WTC11 (cell line): ENCODE measurements at regions not wholly inside any gene's neighbourhood (a gene's known extent, or its start where the extent isn't known, plus 50 kb on each side); places are given as distances from the start of the nearest gene placed in this dataset.

Experiments
- ATAC-seq: fragments of 200-7000 bp; cut with Tn5 transposase; 2 replicates; pipeline ENCODE4 v1.10.0; 2021; ENCODE audit warnings: mild to moderate bottlenecking, moderate library complexity
- CTCF ChIA-PET: fragments of 300-600 bp; sonication (Branson Sonifier 250); formaldehyde crosslinking; loops from one replicate; lab custom pipeline; 2021; ENCODE audit warnings: antibody characterized with exemption; lab: Charles Lee
- POLR2A ChIA-PET: fragments of 350-600 bp; sonication (Branson Sonifier 250); formaldehyde crosslinking; loops from one replicate; lab custom pipeline; 2021; ENCODE audit warnings: antibody characterized with exemption; lab: Charles Lee
- DNase-seq: peaks from one replicate; pipeline ENCODE4 v3.0.0; 2021; ENCODE audit warnings: low spot score
- H3K27ac Mint-ChIP-seq: 2 replicates; pipeline ENCODE4 v1.8.0; 2021; ENCODE audit warnings: mixed read lengths
- H3K27me3 Mint-ChIP-seq: 2 replicates; pipeline ENCODE4 v1.8.0; 2021; ENCODE audit warnings: low read depth, mild to moderate bottlenecking, moderate library complexity, mixed read lengths
- H3K36me3 Mint-ChIP-seq: 2 replicates; pipeline ENCODE4 v1.8.0; 2021; ENCODE audit warnings: mixed read lengths
- H3K4me1 Mint-ChIP-seq: 2 replicates; pipeline ENCODE4 v1.8.0; 2022; ENCODE audit warnings: mixed read lengths
- H3K4me3 Mint-ChIP-seq: 2 replicates; pipeline ENCODE4 v1.8.0; 2021; ENCODE audit warnings: mild to moderate bottlenecking, moderate library complexity, mixed read lengths
- H3K9me3 Mint-ChIP-seq: 2 replicates; pipeline ENCODE4 v1.8.0; 2021; ENCODE audit warnings: mixed read lengths
- CBFB ChIP-seq: sonication (generic); formaldehyde crosslinking; IDR thresholded peaks from 2 replicates; pipeline ENCODE4 v1.8.1; 2022; ENCODE audit warnings: mild to moderate bottlenecking, low read depth, missing genetic modification reagents
- JAZF1 ChIP-seq: fragments of 250-450 bp; sonication (Bioruptor Pico); IDR thresholded peaks from 2 replicates; pipeline ENCODE4 v1.9.0; 2021; ENCODE audit warnings: moderate library complexity, mild to moderate bottlenecking, inconsistent platforms
- NFYB ChIP-seq: sonication (generic); formaldehyde crosslinking; conservative IDR thresholded peaks from 2 replicates; pipeline ENCODE4 v1.8.0; 2022; ENCODE audit warnings: low read depth, missing genetic modification reagents
- PREB ChIP-seq: sonication (generic); formaldehyde crosslinking; IDR thresholded peaks from 2 replicates; pipeline ENCODE4 v1.8.1; 2022; ENCODE audit warnings: mild to moderate bottlenecking, missing genetic modification reagents, moderate library complexity, borderline replicate concordance
- SP1 ChIP-seq: sonication (generic); formaldehyde crosslinking; conservative IDR thresholded peaks from 2 replicates; pipeline ENCODE4 v1.8.1; 2022; ENCODE audit warnings: missing genetic modification reagents
- ZBTB21 ChIP-seq: sonication (generic); formaldehyde crosslinking; IDR thresholded peaks from 2 replicates; pipeline ENCODE4 v1.8.1; 2023; ENCODE audit warnings: mild to moderate bottlenecking, missing genetic modification reagents, borderline replicate concordance
- ZMAT4 ChIP-seq: fragments of 250-450 bp; sonication (Bioruptor Pico); IDR thresholded peaks from 2 replicates; pipeline ENCODE4 v1.9.0; 2021; ENCODE audit warnings: mild to moderate bottlenecking
- ZNF317 ChIP-seq: sonication (generic); formaldehyde crosslinking; IDR thresholded peaks from 2 replicates; pipeline ENCODE4 v1.8.1; 2023; ENCODE audit warnings: low read depth, mild to moderate bottlenecking, moderate library complexity, missing genetic modification reagents, borderline replicate concordance
- ZNF396 ChIP-seq: fragments of 250-450 bp; sonication (Bioruptor Pico); IDR thresholded peaks from 2 replicates; pipeline ENCODE4 v1.8.0; 2021; ENCODE audit warnings: mild to moderate bottlenecking, moderate library complexity, borderline replicate concordance
- ZNF423 ChIP-seq: fragments of 250-450 bp; sonication (Bioruptor Pico); IDR thresholded peaks from 2 replicates; pipeline ENCODE4 v2.1.2; 2022; ENCODE audit warnings: mild to moderate bottlenecking, moderate library complexity
- ZNF671 ChIP-seq: fragments of 250-450 bp; sonication (Bioruptor Pico); IDR thresholded peaks from 2 replicates; pipeline ENCODE4 v1.8.0; 2021; ENCODE audit warnings: mild to moderate bottlenecking
- TF ChIP-seq, protein P1 (sequence below): sonication (generic); formaldehyde crosslinking; conservative IDR thresholded peaks from 2 replicates; pipeline ENCODE4 v1.8.1; 2022; ENCODE audit warnings: mild to moderate bottlenecking, missing genetic modification reagents
- TF ChIP-seq, protein P2 (sequence below): sonication (generic); formaldehyde crosslinking; IDR thresholded peaks from 2 replicates; pipeline ENCODE4 v1.8.1; 2022; ENCODE audit warnings: low read depth, missing genetic modification reagents, borderline replicate concordance
- TF ChIP-seq, protein P3 (sequence below): fragments of 250-450 bp; sonication (Bioruptor Pico); IDR thresholded peaks from 2 replicates; pipeline ENCODE4 v1.8.0; 2021; ENCODE audit warnings: mild to moderate bottlenecking
- TF ChIP-seq, protein P4 (sequence below): sonication (generic); formaldehyde crosslinking; IDR thresholded peaks from 2 replicates; pipeline ENCODE4 v1.8.1; 2023; ENCODE audit warnings: mild to moderate bottlenecking, moderate library complexity, missing genetic modification reagents
- TF ChIP-seq, protein P5 (sequence below): fragments of 200-600 bp; IDR thresholded peaks from 2 replicates; pipeline ENCODE4 v1.8.0; 2022; ENCODE audit warnings: antibody characterized with exemption
- TF ChIP-seq, protein P6 (sequence below): fragments of 250-450 bp; sonication (Bioruptor Pico); IDR thresholded peaks from 2 replicates; pipeline ENCODE4 v1.9.0; 2021; ENCODE audit warnings: mild to moderate bottlenecking

GRCh38 chr12:74429535-74429934 is 108.1 kb upstream of the ATXN7L3B start:
- Mint-ChIP-seq H3K27ac (no peak overlapping the region), H3K27me3 (no peaks in the 10 kb centered on the region), H3K36me3 (no peaks in the 10 kb centered on the region), H3K4me3 (no peak overlapping the region), H3K4me1 (no peaks in the 10 kb centered on the region), H3K9me3 (peaks cover 9% of the 10 kb centered on the region)
- DNase-seq = no peak
- TF ChIP-seq ZNF317 (CRISPR knock-in tag) (no peak), CBFB (CRISPR knock-in tag) (no peak), ZNF671 (CRISPR knock-in tag) (no peak), ZNF423 (CRISPR knock-in tag) (no peak), NFYB (CRISPR knock-in tag) (no peak), SP1 (CRISPR knock-in tag) (no peak), JAZF1 (CRISPR knock-in tag) (no peak), PREB (no peak), ZBTB21 (no peak), ZMAT4 (CRISPR knock-in tag) (no peak), ZNF396 (no peak)
- TF ChIP-seq, protein P1, sequence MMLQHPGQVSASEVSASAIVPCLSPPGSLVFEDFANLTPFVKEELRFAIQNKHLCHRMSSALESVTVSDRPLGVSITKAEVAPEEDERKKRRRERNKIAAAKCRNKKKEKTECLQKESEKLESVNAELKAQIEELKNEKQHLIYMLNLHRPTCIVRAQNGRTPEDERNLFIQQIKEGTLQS (CRISPR knock-in tag) = no peak
- TF ChIP-seq, protein P2, sequence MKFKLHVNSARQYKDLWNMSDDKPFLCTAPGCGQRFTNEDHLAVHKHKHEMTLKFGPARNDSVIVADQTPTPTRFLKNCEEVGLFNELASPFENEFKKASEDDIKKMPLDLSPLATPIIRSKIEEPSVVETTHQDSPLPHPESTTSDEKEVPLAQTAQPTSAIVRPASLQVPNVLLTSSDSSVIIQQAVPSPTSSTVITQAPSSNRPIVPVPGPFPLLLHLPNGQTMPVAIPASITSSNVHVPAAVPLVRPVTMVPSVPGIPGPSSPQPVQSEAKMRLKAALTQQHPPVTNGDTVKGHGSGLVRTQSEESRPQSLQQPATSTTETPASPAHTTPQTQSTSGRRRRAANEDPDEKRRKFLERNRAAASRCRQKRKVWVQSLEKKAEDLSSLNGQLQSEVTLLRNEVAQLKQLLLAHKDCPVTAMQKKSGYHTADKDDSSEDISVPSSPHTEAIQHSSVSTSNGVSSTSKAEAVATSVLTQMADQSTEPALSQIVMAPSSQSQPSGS (CRISPR knock-in tag) = no peak
- TF ChIP-seq, protein P3, sequence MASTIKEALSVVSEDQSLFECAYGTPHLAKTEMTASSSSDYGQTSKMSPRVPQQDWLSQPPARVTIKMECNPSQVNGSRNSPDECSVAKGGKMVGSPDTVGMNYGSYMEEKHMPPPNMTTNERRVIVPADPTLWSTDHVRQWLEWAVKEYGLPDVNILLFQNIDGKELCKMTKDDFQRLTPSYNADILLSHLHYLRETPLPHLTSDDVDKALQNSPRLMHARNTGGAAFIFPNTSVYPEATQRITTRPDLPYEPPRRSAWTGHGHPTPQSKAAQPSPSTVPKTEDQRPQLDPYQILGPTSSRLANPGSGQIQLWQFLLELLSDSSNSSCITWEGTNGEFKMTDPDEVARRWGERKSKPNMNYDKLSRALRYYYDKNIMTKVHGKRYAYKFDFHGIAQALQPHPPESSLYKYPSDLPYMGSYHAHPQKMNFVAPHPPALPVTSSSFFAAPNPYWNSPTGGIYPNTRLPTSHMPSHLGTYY (CRISPR knock-in tag) = no peak
- TF ChIP-seq, protein P4, sequence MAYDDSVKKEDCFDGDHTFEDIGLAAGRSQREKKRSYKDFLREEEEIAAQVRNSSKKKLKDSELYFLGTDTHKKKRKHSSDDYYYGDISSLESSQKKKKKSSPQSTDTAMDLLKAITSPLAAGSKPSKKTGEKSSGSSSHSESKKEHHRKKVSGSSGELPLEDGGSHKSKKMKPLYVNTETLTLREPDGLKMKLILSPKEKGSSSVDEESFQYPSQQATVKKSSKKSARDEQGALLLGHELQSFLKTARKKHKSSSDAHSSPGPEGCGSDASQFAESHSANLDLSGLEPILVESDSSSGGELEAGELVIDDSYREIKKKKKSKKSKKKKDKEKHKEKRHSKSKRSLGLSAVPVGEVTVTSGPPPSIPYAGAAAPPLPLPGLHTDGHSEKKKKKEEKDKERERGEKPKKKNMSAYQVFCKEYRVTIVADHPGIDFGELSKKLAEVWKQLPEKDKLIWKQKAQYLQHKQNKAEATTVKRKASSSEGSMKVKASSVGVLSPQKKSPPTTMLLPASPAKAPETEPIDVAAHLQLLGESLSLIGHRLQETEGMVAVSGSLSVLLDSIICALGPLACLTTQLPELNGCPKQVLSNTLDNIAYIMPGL (CRISPR knock-in tag) = no peak
- TF ChIP-seq, protein P5, sequence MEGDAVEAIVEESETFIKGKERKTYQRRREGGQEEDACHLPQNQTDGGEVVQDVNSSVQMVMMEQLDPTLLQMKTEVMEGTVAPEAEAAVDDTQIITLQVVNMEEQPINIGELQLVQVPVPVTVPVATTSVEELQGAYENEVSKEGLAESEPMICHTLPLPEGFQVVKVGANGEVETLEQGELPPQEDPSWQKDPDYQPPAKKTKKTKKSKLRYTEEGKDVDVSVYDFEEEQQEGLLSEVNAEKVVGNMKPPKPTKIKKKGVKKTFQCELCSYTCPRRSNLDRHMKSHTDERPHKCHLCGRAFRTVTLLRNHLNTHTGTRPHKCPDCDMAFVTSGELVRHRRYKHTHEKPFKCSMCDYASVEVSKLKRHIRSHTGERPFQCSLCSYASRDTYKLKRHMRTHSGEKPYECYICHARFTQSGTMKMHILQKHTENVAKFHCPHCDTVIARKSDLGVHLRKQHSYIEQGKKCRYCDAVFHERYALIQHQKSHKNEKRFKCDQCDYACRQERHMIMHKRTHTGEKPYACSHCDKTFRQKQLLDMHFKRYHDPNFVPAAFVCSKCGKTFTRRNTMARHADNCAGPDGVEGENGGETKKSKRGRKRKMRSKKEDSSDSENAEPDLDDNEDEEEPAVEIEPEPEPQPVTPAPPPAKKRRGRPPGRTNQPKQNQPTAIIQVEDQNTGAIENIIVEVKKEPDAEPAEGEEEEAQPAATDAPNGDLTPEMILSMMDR = no peak
- TF ChIP-seq, protein P6, sequence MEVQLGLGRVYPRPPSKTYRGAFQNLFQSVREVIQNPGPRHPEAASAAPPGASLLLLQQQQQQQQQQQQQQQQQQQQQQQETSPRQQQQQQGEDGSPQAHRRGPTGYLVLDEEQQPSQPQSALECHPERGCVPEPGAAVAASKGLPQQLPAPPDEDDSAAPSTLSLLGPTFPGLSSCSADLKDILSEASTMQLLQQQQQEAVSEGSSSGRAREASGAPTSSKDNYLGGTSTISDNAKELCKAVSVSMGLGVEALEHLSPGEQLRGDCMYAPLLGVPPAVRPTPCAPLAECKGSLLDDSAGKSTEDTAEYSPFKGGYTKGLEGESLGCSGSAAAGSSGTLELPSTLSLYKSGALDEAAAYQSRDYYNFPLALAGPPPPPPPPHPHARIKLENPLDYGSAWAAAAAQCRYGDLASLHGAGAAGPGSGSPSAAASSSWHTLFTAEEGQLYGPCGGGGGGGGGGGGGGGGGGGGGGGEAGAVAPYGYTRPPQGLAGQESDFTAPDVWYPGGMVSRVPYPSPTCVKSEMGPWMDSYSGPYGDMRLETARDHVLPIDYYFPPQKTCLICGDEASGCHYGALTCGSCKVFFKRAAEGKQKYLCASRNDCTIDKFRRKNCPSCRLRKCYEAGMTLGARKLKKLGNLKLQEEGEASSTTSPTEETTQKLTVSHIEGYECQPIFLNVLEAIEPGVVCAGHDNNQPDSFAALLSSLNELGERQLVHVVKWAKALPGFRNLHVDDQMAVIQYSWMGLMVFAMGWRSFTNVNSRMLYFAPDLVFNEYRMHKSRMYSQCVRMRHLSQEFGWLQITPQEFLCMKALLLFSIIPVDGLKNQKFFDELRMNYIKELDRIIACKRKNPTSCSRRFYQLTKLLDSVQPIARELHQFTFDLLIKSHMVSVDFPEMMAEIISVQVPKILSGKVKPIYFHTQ (CRISPR knock-in tag) = no peak
- ChIA-PET CTCF (no interaction called here), POLR2A (no interaction called here)
- ATAC-seq = no peak
